ENCODE measurements at regions not wholly inside any gene's neighbourhood (a gene's known extent, or its start where the extent isn't known, plus 50 kb on each side); places are given as distances from the start of the nearest gene placed in this dataset.

DNA sequence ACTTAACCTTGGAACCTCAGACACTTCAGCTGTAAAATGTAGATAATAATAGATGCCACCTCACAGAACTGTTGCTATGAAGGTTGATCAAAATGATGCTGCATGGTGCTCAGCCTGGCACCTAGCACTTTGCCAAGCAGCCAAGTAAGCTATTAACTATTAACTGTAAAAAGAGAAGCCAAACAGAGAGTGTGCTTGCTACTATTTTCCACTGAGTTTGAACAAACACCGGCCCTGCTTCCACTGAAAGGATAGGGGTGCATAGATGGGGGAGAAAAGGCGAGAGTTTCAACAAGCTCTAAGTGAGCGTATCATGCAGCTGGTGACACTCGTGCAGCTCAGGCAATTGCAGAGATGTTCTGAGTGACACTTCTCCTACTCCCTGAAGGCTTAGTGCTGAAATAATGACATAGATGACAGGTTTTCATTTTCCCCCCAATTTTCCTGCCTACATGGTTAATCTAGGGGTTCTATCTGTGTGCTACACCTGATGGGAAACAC lies 78.2 kb downstream of the GPR88 start:
- peaks cover 4 to 23% (median 22%) of the 10 kb centered on the region in 3 donors for H3K27me3 Mint-ChIP-seq
- peaks cover 0 to 6% (median 0%) of the 10 kb centered on the region in 7 donors for H3K9me3 Mint-ChIP-seq
- H3K4me3 Mint-ChIP-seq: no peak overlapping the region
- ATAC-seq (ENCODE audit: low read depth in 2 of 2) (no peak), DNase-seq (no peak)
- H3K27ac Mint-ChIP-seq: no peak overlapping the region
- H3K4me1 Mint-ChIP-seq: no peaks in the 10 kb centered on the region
- H3K36me3 Mint-ChIP-seq: no peaks in the 10 kb centered on the region

DNA sequence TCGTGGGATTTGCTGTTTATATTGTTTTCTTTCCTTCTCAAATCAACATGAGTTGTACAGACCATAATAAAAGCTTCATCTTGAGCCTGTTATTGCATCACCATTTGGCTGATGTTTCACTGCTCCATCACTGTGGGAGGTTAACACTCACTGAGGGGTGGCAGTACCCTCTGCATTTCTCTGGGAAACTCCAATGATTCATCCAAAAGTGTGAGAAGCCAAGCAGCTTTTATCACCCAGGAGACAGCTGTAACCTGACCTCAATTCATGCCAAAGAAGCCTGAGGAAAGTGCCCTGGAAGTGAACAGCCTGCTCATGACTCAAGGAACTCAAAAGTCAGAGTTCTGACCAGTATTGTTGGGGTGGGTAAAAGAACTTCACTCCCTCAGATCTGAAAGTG lies 84.1 kb downstream of the GPR88 start:
- Mint-ChIP-seq H3K4me1 (no peaks in the 10 kb centered on the region), H3K27me3 (peaks cover 4 to 19% (median 16%) of the 10 kb centered on the region in 3 donors), H3K9me3 (peaks cover 0 to 6% (median 0%) of the 10 kb centered on the region in 7 donors), H3K36me3 (no peaks in the 10 kb centered on the region), H3K27ac (no peak overlapping the region), H3K4me3 (no peak overlapping the region)
- ATAC-seq (ENCODE audit: low read depth in 2 of 2): no peak
- no peak for DNase-seq

DNA sequence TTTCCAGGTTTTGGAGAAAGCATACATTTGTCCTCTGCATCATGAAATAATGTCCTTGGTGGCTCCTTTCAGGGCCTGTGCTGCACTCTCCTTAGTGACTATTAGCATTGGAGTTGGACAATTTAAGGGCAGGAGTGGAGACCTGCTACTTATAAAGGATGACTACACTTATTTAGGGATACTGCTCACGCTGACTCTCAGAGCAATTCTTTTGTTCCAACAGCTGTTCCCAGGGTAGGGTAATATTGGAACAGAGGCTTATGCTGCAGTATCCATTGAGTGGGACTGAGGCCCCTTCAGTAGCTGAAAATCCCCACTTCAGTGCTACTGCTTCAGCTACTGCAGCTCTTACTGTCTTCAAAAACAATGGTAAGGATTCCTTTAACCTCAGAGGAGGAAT lies 84.6 kb downstream of the GPR88 start:
- Mint-ChIP-seq H3K4me1 (no peaks in the 10 kb centered on the region), H3K4me3 (no peak overlapping the region), H3K27me3 (peaks cover 4 to 23% (median 19%) of the 10 kb centered on the region in 3 donors), H3K9me3 (peaks cover 0 to 6% (median 0%) of the 10 kb centered on the region in 7 donors), H3K27ac (no peak overlapping the region), H3K36me3 (no peaks in the 10 kb centered on the region)
- no peak for DNase-seq
- no peak for ATAC-seq (ENCODE audit: low read depth in 2 of 2)

DNA sequence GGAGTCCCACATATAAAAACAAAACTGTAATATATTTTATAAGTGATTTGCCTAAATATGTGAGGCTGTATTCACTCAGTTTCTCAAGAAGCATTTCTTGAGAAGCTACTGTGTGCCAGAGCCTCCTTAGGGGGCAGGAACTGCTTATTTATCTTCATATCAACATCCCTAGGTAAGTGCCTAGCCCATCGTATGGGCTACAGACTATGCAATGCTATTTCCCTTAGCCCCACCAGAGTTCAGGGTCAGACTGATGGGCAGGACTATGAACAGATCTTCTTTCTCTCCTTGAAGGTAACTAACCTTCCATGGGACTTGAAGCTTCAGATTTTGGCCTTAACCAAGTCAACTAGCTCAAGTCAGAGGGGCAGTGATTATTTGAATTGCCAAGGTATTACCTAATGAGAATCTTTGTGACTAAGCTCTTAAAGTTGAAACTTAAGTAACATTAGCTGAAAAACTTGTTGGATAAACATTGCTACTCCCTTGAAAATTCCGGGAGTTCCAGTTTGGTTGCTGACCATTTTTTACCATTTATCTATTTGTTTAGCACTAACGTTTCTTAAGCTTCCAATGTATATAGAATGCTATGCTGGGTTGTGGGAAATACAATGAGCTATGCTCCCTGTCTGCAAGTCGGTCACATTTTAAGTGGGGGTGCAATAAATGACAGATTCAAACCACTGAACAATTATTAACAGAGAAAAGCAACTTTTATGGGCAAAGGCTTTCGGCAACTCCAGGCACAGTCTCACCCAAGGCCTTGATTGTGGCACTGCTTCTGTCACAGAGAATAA lies 85.2 kb downstream of the GPR88 start:
- no peaks in the 10 kb centered on the region for H3K4me1 Mint-ChIP-seq
- no peak overlapping the region for H3K4me3 Mint-ChIP-seq
- ATAC-seq (ENCODE audit: low read depth in 2 of 2) (no peak), DNase-seq (no peak)
- peaks cover 3 to 21% (median 16%) of the 10 kb centered on the region in 3 donors for H3K27me3 Mint-ChIP-seq
- H3K9me3 Mint-ChIP-seq: peaks cover 0 to 6% (median 0%) of the 10 kb centered on the region in 7 donors
- H3K36me3 Mint-ChIP-seq: no peaks in the 10 kb centered on the region
- no peak overlapping the region for H3K27ac Mint-ChIP-seq

DNA sequence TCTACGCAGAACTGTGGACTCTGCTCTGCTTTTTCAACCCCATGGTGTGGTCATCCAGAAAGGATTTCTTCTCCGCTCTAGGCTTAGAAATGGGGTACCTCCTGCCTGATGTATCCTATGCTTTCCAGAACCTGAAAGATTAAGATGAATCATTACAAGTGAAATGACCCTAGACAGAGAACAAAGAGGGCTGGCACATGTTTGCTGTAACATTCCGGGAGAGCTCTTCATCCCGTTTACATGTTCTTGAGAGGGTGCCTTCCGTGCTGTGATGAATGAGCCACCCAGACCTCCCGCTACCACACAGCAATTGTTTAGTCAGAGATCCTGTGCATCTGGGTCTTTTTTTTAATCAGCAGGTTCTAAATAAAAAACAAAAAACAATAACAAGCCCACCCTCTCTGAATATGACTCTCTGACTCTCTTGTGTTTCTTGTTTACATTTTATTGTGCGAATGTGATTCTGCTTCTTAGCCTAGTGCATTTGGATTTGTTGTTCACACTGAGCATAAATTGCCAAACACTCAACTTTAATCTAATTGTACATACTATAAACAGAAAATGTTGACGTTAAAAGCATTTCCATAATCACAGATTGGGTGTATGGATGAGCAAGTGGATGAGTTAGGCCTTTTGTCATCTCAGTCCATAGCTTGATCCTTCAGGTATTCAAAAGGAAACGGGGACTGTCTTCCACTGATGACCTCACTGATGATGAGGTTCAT lies 87.1 kb downstream of the GPR88 start:
- Mint-ChIP-seq H3K36me3 (no peaks in the 10 kb centered on the region), H3K4me3 (no peak overlapping the region), H3K4me1 (no peaks in the 10 kb centered on the region), H3K9me3 (peaks cover 0 to 5% (median 0%) of the 10 kb centered on the region in 7 donors), H3K27me3 (peaks cover 4 to 11% (median 5%) of the 10 kb centered on the region in 3 donors), H3K27ac (no peak overlapping the region)
- ATAC-seq (ENCODE audit: low read depth in 2 of 2) (no peak), DNase-seq (no peak)

DNA sequence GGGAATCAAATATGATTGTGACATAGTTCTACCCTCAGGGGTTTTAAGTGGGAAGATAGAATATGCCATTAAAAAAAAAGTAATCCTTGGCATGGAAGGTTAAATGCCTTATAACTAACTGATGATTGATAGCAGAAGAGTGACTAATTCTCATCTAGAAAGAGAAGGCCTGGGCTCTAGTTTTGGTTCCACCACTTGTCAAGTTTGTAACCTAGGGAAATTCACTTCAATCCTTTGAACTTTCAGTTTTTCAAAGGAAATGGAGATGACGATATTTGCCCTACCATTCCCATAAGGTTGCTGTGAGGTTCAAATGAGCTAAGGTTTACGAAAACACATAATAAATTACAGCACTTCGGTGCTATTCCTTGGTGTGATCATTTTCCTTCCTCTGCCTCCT lies 88.5 kb downstream of the GPR88 start:
- H3K27me3 Mint-ChIP-seq: peaks cover 5 to 12% (median 6%) of the 10 kb centered on the region in 3 donors
- no peak for ATAC-seq (ENCODE audit: low read depth in 2 of 2)
- H3K9me3 Mint-ChIP-seq: peaks cover 0 to 10% (median 5%) of the 10 kb centered on the region in 7 donors
- H3K4me1 Mint-ChIP-seq: no peaks in the 10 kb centered on the region
- no peak for DNase-seq
- H3K27ac Mint-ChIP-seq: no peak overlapping the region
- no peaks in the 10 kb centered on the region for H3K36me3 Mint-ChIP-seq
- no peak overlapping the region for H3K4me3 Mint-ChIP-seq

DNA sequence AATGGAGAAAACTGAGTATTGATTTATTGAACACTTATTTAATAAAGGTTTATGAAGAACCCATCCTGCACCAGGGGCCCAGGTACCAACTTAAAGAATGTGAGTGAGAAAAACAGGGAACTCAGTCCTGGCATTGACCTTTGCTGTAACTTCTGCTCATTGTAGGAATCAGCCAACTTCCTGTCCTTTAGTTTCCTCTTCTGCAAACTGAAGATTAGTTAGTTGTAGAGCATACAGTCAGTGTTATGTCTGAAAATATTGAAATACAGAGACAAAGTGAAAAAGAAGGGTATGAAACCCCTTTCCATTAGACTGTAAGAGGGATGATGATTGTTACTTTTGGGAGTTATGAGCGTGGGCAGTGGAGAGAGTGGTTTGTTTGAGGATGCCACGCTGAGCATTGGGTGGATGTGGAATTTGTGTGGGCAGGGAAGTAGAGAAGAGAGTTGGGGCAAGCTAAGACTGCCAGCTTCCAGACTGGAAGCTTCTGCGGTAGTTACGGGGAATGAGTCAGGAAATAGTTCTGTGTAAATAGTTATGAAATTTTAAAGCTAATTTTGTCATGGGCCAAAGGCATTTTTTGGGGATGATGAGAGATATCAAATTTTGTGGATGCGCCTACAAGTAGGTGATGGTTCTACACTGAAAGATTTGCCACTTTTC lies 89.2 kb downstream of the GPR88 start:
- DNase-seq: no peak
- H3K27me3 Mint-ChIP-seq: peaks cover 5 to 12% (median 6%) of the 10 kb centered on the region in 3 donors
- no peak overlapping the region for H3K4me3 Mint-ChIP-seq
- no peaks in the 10 kb centered on the region for H3K4me1 Mint-ChIP-seq
- no peak overlapping the region for H3K27ac Mint-ChIP-seq
- H3K36me3 Mint-ChIP-seq: no peaks in the 10 kb centered on the region
- H3K9me3 Mint-ChIP-seq: peaks cover 0 to 10% (median 6%) of the 10 kb centered on the region in 7 donors
- no peak for ATAC-seq (ENCODE audit: low read depth in 2 of 2)

DNA sequence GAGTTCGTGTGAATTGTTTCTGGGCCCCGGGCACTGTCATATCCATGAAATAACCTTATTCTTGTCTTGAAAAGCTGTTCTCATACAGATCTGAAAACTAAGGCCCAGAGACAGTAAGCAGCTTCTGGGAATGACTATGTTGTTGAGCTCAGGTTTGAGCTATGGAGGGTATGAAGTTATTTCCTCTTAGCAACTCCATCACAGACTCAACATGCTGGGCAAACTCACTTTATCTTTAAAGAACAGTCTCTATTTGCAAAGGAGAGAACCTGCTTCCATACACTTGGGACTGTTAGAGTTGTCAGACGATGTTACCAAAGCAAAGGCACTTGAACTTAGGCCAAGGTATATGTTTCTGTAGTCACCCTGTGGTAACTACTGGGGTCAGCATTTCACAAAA lies 90.0 kb downstream of the GPR88 start:
- no peak for DNase-seq
- Mint-ChIP-seq H3K36me3 (no peaks in the 10 kb centered on the region), H3K4me1 (no peaks in the 10 kb centered on the region), H3K27me3 (peaks cover 5 to 12% (median 6%) of the 10 kb centered on the region in 3 donors), H3K9me3 (peaks cover 0 to 10% (median 6%) of the 10 kb centered on the region in 7 donors), H3K4me3 (no peak overlapping the region), H3K27ac (no peak overlapping the region)
- ATAC-seq (ENCODE audit: low read depth in 2 of 2): no peak

DNA sequence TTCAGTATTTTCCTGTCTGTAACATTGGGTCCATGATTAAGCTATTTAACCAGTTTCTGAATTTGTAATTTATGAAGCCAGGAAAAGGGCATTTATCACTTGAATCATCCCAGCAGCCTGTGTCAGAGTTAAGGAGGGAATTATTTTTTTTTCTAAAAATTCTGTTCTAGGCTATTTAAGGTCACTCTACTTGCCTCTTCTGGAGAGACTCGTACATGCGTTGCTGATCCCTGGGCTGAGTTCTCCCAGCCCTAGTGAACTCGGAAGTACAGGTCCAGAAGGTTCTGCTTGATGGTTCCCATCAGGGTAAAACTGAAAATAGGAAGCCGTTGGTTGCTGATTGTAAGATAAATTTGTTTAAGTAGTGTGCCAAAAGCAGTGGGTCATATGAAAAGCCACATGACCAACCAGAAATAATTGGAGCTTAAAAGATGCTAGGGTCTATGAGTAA lies 90.7 kb downstream of the GPR88 start:
- H3K36me3 Mint-ChIP-seq: no peaks in the 10 kb centered on the region
- DNase-seq (no peak), ATAC-seq (ENCODE audit: low read depth in 2 of 2) (no peak)
- H3K4me3 Mint-ChIP-seq: no peak overlapping the region
- peaks cover 0 to 10% (median 6%) of the 10 kb centered on the region in 7 donors for H3K9me3 Mint-ChIP-seq
- no peak overlapping the region for H3K27ac Mint-ChIP-seq
- H3K4me1 Mint-ChIP-seq: no peaks in the 10 kb centered on the region
- H3K27me3 Mint-ChIP-seq: peaks cover 5 to 12% (median 6%) of the 10 kb centered on the region in 3 donors

DNA sequence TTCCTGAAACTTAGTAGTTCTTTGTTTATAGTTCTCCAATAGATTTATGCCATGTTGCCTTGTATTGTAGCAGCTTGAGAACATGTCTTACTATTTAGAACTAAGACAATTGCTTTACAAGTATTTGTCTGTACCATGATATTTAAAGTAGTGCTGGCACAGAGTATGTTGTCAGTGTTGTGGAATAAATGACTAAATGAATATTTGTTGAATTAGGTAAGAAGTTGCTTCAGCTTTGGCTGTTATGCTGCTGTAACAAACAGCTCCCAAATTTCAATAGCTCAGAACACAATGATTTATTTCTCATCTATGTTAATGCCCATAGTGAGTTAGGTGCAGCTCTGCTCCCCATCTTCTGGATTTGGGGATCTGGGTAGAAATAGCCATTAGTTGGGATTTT lies 90.2 kb upstream of the VCAM1 start:
- no peaks in the 10 kb centered on the region for H3K36me3 Mint-ChIP-seq
- H3K4me1 Mint-ChIP-seq: no peaks in the 10 kb centered on the region
- ATAC-seq (ENCODE audit: low read depth in 2 of 2) (no peak), DNase-seq (no peak)
- H3K27ac Mint-ChIP-seq: no peak overlapping the region
- peaks cover 5 to 12% (median 6%) of the 10 kb centered on the region in 3 donors for H3K27me3 Mint-ChIP-seq
- H3K4me3 Mint-ChIP-seq: no peak overlapping the region
- H3K9me3 Mint-ChIP-seq: peaks cover 0 to 11% (median 6%) of the 10 kb centered on the region in 7 donors

DNA sequence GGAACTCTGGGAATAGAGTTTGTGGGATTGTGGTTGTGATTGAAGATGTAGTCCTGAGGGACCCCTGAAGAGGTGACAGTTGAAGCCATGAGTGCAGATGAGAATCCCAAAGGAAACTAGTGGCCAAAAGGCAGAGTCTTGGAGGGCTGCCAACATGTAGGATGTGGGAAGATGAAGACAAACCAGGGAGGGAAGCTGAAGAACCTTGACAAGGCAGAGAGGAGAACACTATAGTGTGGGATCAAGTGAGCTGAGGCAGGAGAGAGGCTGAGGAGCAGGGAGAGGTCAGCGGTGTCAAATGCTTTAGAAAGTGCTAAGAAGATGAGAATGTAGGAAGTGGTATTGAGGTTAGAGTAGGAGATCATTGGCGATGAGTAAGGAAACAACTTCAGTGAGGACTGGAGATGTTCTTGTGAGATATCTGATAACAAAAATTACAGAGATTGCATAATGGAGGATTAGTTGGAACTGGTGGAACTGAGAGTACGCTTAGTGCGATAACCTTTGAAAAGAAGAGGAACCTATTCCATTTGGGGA lies 88.5 kb upstream of the VCAM1 start:
- no peak overlapping the region for H3K4me3 Mint-ChIP-seq
- H3K4me1 Mint-ChIP-seq: no peaks in the 10 kb centered on the region
- DNase-seq (no peak), ATAC-seq (ENCODE audit: low read depth in 2 of 2) (no peak)
- H3K27me3 Mint-ChIP-seq: peaks cover 5 to 12% (median 12%) of the 10 kb centered on the region in 3 donors
- no peak overlapping the region for H3K27ac Mint-ChIP-seq
- H3K9me3 Mint-ChIP-seq: peaks cover 0 to 11% (median 8%) of the 10 kb centered on the region in 7 donors
- H3K36me3 Mint-ChIP-seq: no peaks in the 10 kb centered on the region

DNA sequence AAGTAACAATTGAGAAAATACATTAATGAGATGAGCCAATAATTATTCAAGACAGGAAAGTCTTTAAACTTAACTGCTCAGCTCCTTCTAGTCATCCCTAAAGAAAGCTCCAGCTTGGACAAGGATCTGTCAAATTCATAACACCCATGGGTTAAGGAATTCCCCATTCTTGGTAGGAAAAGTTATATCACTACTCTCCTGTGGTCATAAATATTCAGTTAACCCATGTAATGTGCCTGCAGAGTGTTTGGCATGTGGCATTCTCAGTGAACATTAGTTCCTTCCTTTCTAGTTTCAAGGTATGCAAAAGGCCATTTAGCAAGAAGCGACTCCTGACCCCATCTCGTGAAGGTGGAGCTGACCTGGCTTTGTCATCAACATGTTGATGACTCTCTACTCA lies 76.7 kb upstream of the VCAM1 start:
- Mint-ChIP-seq H3K27ac (no peak overlapping the region), H3K4me3 (no peak overlapping the region), H3K9me3 (peaks cover 0 to 8% (median 6%) of the 10 kb centered on the region in 7 donors), H3K4me1 (no peaks in the 10 kb centered on the region), H3K36me3 (peaks cover 0 to 4% of the 10 kb centered on the region in 2 donors), H3K27me3 (peaks cover 5 to 9% (median 7%) of the 10 kb centered on the region in 3 donors)
- ATAC-seq (ENCODE audit: low read depth in 2 of 2) (no peak), DNase-seq (no peak)
